GM19455 (cell line): ENCODE measurements at regions not wholly inside any gene's neighbourhood (a gene's known extent, or its start where the extent isn't known, plus 50 kb on each side); places are given as distances from the start of the nearest gene placed in this dataset.

ENCODE experiments used
- ATAC-seq: cut with Tn5 transposase; IDR thresholded peaks from one replicate; pipeline ENCODE4 v1.9.1; 2021; ENCODE audit not compliant: unreplicated experiment

- no peak for ATAC-seq
Observed at GRCh38 chr10:65684896-65685295, 1240.9 kb upstream of the LRRTM3 start.

GRCh38 chr10:65701168-65701776, 1224.6 kb upstream of the LRRTM3 start:
- no peak for ATAC-seq

- ATAC-seq = no peak
Observed at GRCh38 chr10:65708057-65708456, 1217.8 kb upstream of the LRRTM3 start.

- ATAC-seq = no peak
Observed at GRCh38 chr10:65710306-65710705, 1215.5 kb upstream of the LRRTM3 start.

GRCh38 chr10:65719790-65720189, 1206.0 kb upstream of the LRRTM3 start:
- no peak for ATAC-seq

- ATAC-seq = no peak
Observed at GRCh38 chr10:65720901-65721300, 1204.9 kb upstream of the LRRTM3 start.

- no peak for ATAC-seq
Observed at GRCh38 chr10:65723525-65723924, 1202.3 kb upstream of the LRRTM3 start.

- ATAC-seq = no peak
Observed at GRCh38 chr10:65735382-65735781, 1190.5 kb upstream of the LRRTM3 start.

- no peak for ATAC-seq
Observed at GRCh38 chr10:65742906-65743305, 1182.9 kb upstream of the LRRTM3 start.

- ATAC-seq = no peak
Observed at GRCh38 chr10:65751218-65751617, 1174.6 kb upstream of the LRRTM3 start.

GRCh38 chr10:65751896-65752295, 1173.9 kb upstream of the LRRTM3 start:
- ATAC-seq = no peak

- ATAC-seq = no peak
Observed at GRCh38 chr10:65753532-65753931, 1172.3 kb upstream of the LRRTM3 start.

- ATAC-seq = no peak
Observed at GRCh38 chr10:65754112-65754511, 1171.7 kb upstream of the LRRTM3 start.

- ATAC-seq = no peak
Observed at GRCh38 chr10:65762311-65762710, 1163.5 kb upstream of the LRRTM3 start.

GRCh38 chr10:65765006-65765541, 1160.8 kb upstream of the LRRTM3 start:
- ATAC-seq = no peak

GRCh38 chr10:65769828-65770227, 1156.0 kb upstream of the LRRTM3 start:
- ATAC-seq = no peak

GRCh38 chr10:65778753-65779152, 1147.1 kb upstream of the LRRTM3 start:
- ATAC-seq = no peak

GRCh38 chr10:65779985-65780384, 1145.9 kb upstream of the LRRTM3 start:
- ATAC-seq = no peak

- no peak for ATAC-seq
Observed at GRCh38 chr10:65786279-65786678, 1139.6 kb upstream of the LRRTM3 start.

- ATAC-seq = no peak
Observed at GRCh38 chr10:65787571-65787970, 1138.3 kb upstream of the LRRTM3 start.

- ATAC-seq = no peak
Observed at GRCh38 chr10:65788271-65788670, 1137.6 kb upstream of the LRRTM3 start.

- no peak for ATAC-seq
Observed at GRCh38 chr10:65791979-65792378, 1133.9 kb upstream of the LRRTM3 start.

- no peak for ATAC-seq
Observed at GRCh38 chr10:65793738-65794425, 1132.0 kb upstream of the LRRTM3 start.
